OCI-LY7 (cell line): ENCODE measurements at regions not wholly inside any gene's neighbourhood (a gene's known extent, or its start where the extent isn't known, plus 50 kb on each side); places are given as distances from the start of the nearest gene placed in this dataset.

Experiments used
- BruUV-seq: library from RNA; stranded (reverse); fragments of 400-500 nt; replicated peaks from 2 replicates; lab custom pipeline; 2021; lab: Mats Ljungman, UMichigan
- CTCF ChIA-PET: fragments of 300-600 bp; sonication (Branson Sonifier 250); formaldehyde crosslinking; loops from one replicate; lab custom pipeline; 2022; ENCODE audit warnings: antibody characterized with exemption; ENCODE audit not compliant: unreplicated experiment; lab: Charles Lee
- POLR2A ChIA-PET: fragments of 300-600 bp; sonication (Branson Sonifier 250); formaldehyde crosslinking; loops from one replicate; lab custom pipeline; 2022; ENCODE audit warnings: antibody characterized with exemption; lab: Charles Lee
- DNase-seq: peaks from one replicate; pipeline ENCODE4 v3.0.0-alpha.2; 2015; ENCODE audit warnings: low spot score
- H2AFZ ChIP-seq: fragments of 200-600 bp; sonication (generic), shearing (Covaris generic); 2 replicates; pipeline ENCODE4 v1.6.1; 2014; ENCODE audit warnings: mild to moderate bottlenecking, antibody characterized with exemption, low read length, moderate library complexity
- H3K27ac ChIP-seq: fragments of 200-600 bp; sonication (generic); 2 replicates; pipeline ENCODE4 v1.5.1; 2014; ENCODE audit warnings: mixed run types, low read depth, mild to moderate bottlenecking, moderate library complexity, low read length, inconsistent platforms; ENCODE audit not compliant: poor library complexity, severe bottlenecking
- H3K36me3 ChIP-seq: fragments of 200-600 bp; sonication (generic); 2 replicates; pipeline ENCODE4 v1.6.1; 2014; ENCODE audit warnings: mild to moderate bottlenecking, antibody characterized with exemption, low read length, moderate library complexity, mixed read lengths; ENCODE audit not compliant: insufficient read depth
- H3K4me1 ChIP-seq: fragments of 200-600 bp; sonication (generic); 2 replicates; pipeline ENCODE4 v1.5.1; 2014; ENCODE audit warnings: mild to moderate bottlenecking, low read length; ENCODE audit not compliant: insufficient read depth, poor library complexity, severe bottlenecking
- H3K4me2 ChIP-seq: fragments of 200-600 bp; sonication (generic); 2 replicates; pipeline ENCODE4 v1.6.1; 2014; ENCODE audit warnings: mild to moderate bottlenecking, low read length
- H3K4me3 ChIP-seq: fragments of 200-600 bp; sonication (generic); 2 replicates; pipeline ENCODE4 v1.5.1; 2014; ENCODE audit warnings: mild to moderate bottlenecking, low read depth, low read length; ENCODE audit not compliant: poor library complexity, severe bottlenecking
- H3K79me2 ChIP-seq: fragments of 200-600 bp; sonication (generic); 2 replicates; pipeline ENCODE4 v1.6.1; 2016; ENCODE audit warnings: low read depth, mild to moderate bottlenecking, low read length, moderate library complexity, mixed read lengths; ENCODE audit not compliant: insufficient read depth
- H3K9me2 ChIP-seq: fragments of 200-600 bp; sonication (generic); 2 replicates; pipeline ENCODE4 v1.6.1; 2016; ENCODE audit warnings: mild to moderate bottlenecking, low read length, mixed read lengths; ENCODE audit not compliant: insufficient read depth
- H3K9me3 ChIP-seq: fragments of 200-600 bp; sonication (generic); 2 replicates; pipeline ENCODE4 v1.6.1; 2014; ENCODE audit warnings: mild to moderate bottlenecking, mixed run types, low read length, mixed read lengths
- H4K20me1 ChIP-seq: fragments of 200-600 bp; sonication (generic); 2 replicates; pipeline ENCODE4 v1.6.1; 2014; ENCODE audit warnings: mild to moderate bottlenecking, antibody characterized with exemption, low read length, moderate library complexity, mixed read lengths; ENCODE audit not compliant: insufficient read depth
- EZH2phosphoT487 ChIP-seq: fragments of 200-600 bp; sonication (generic); IDR thresholded peaks from 2 replicates; pipeline ENCODE4 v1.6.1; 2018; ENCODE audit warnings: low read depth, borderline replicate concordance, mild to moderate bottlenecking, mixed run types, antibody characterized with exemption, low read length, moderate library complexity, mixed read lengths
- intact Hi-C: fragments of 100-400 bp; cut with micrococcal nuclease; formaldehyde crosslinking; loops from one replicate; pipeline ENCODE4 v1.10.0; 2022; ENCODE audit not compliant: unreplicated experiment
- TF ChIP-seq, protein P1 (sequence below): fragments of 200-600 bp; sonication (generic); conservative IDR thresholded peaks from 2 replicates; pipeline ENCODE4 v1.5.1; 2014; ENCODE audit warnings: mild to moderate bottlenecking, antibody characterized with exemption, low read length, moderate library complexity, mixed read lengths

- no peak for TF ChIP-seq EZH2phosphoT487
- TF ChIP-seq, protein P1, sequence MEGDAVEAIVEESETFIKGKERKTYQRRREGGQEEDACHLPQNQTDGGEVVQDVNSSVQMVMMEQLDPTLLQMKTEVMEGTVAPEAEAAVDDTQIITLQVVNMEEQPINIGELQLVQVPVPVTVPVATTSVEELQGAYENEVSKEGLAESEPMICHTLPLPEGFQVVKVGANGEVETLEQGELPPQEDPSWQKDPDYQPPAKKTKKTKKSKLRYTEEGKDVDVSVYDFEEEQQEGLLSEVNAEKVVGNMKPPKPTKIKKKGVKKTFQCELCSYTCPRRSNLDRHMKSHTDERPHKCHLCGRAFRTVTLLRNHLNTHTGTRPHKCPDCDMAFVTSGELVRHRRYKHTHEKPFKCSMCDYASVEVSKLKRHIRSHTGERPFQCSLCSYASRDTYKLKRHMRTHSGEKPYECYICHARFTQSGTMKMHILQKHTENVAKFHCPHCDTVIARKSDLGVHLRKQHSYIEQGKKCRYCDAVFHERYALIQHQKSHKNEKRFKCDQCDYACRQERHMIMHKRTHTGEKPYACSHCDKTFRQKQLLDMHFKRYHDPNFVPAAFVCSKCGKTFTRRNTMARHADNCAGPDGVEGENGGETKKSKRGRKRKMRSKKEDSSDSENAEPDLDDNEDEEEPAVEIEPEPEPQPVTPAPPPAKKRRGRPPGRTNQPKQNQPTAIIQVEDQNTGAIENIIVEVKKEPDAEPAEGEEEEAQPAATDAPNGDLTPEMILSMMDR: no peak
- Histone ChIP-seq H3K9me2 (no peaks in the 10 kb centered on the region), H2AFZ (no peak overlapping the region; the same call in 1 of the 2 replicates), H3K9me3 (no peaks in the 10 kb centered on the region), H3K27ac (no peak overlapping the region), H3K4me2 (no peak overlapping the region), H3K79me2 (no peaks in the 10 kb centered on the region), H3K36me3 (no peaks in the 10 kb centered on the region), H4K20me1 (no peaks in the 10 kb centered on the region), H3K4me1 (peaks cover 20% of the 10 kb centered on the region), H3K4me3 (no peak overlapping the region)
- no peak for DNase-seq
- no TSS peak for BruUV-seq
- ChIA-PET CTCF (no interaction called here), POLR2A (interaction anchor here (0.6 to 1.4 kb wide), 5 partner anchors 13 to 81 kb away, joined by 3 to 5 read pairs (median 3); no protein-coding TSS in a partner anchor)
- intact Hi-C loops: no loop called here
Measured at GRCh38 chr4:81571105-81571504, 99.4 kb upstream of the RASGEF1B start.

DNA sequence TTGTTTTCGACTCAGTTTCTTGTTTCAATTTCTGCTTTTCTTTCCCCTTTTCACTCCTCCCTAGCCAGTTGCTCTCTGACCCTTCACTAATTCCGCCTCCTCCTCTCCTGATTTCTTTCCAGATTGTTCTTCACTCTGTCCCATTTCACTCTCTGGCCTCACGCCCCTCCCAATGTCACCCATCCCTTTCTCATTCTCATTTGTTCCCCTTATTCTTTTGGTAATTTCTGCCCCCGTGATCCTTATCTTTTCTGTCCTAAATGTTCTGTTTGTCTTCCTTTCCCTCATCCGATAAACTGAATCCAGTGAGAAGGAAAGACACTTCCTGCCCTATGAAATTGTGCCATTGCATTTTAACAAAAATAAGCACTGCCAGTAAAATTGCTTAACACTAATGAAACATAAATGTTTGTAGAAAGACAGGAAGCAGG, 94.5 kb upstream of the RASGEF1B start:
- ChIA-PET POLR2A (interaction anchor here (0.6 to 3.1 kb wide), 3 partner anchors 12 to 1405 kb away, joined by 3 to 17 read pairs (median 7); no protein-coding TSS in a partner anchor), CTCF (no interaction called here)
- intact Hi-C loops: no loop called here
- H4K20me1 ChIP-seq: no peaks in the 10 kb centered on the region
- no peaks in the 10 kb centered on the region for H3K79me2 ChIP-seq
- H3K36me3 ChIP-seq: no peaks in the 10 kb centered on the region
- H3K4me3 ChIP-seq: peak overlapping the region; percentile 48
- H3K9me3 ChIP-seq: no peaks in the 10 kb centered on the region
- TF ChIP-seq EZH2phosphoT487: no peak
- TF ChIP-seq, protein P1: no peak
- no peak for DNase-seq
- H3K4me1 ChIP-seq: peaks cover 62% of the 10 kb centered on the region
- H2AFZ ChIP-seq: peak overlapping the region; percentile 97
- H3K27ac ChIP-seq: peak overlapping the region; percentile 43
- BruUV-seq: no TSS peak
- peak overlapping the region; percentile 86 for H3K4me2 ChIP-seq
- H3K9me2 ChIP-seq: no peaks in the 10 kb centered on the region

DNA sequence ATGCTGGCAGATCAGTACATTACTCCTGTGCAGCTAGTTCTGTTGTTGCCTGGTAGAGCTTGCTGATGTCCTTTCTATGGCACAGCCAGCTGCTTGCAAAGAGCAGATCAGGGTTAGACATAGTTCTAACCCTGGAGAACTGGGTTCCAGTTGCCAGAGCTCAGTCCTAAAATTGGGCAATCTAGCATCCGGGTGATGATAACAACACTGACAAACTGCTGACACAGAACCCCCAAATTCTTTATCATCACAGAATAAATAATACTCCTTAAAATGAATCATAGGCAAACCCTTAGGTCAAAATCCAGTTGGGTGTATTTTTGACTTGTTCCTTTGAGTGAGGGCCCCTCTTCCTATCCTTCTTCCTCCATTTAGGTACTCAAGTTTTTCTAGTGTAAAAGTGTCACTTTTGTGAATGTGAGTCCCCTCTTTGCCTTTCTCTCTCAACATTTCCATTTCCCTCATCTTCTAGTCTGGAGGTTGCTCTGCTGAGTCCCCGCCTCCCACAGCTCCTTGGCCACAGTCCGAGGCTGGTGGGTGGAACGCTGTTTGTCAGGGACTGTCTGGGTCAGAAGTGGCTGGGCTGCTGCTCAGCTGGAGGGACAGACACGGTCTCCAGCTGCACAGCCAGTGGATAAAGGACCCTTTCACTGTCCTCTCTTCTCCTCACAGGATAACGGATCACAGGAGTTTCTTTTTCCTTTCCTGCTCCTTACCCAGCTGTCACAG, 93.6 kb upstream of the RASGEF1B start:
- peaks cover 69% of the 10 kb centered on the region for H3K4me1 ChIP-seq
- no peaks in the 10 kb centered on the region for H3K79me2 ChIP-seq
- peak; percentile 37 for DNase-seq
- intact Hi-C loops: loop anchor here (2.0 kb wide), 1 partner anchor 69 kb away; no protein-coding TSS in a partner anchor
- no peaks in the 10 kb centered on the region for H3K9me3 ChIP-seq
- peak overlapping the region; percentile 86 for H3K4me2 ChIP-seq
- H4K20me1 ChIP-seq: no peaks in the 10 kb centered on the region
- TF ChIP-seq EZH2phosphoT487: no peak
- TF ChIP-seq, protein P1: no peak
- no peaks in the 10 kb centered on the region for H3K9me2 ChIP-seq
- H3K27ac ChIP-seq: peak overlapping the region; percentile 43
- peak overlapping the region; percentile 48 for H3K4me3 ChIP-seq
- no peaks in the 10 kb centered on the region for H3K36me3 ChIP-seq
- no TSS peak for BruUV-seq
- CTCF ChIA-PET: no interaction called here
- peak overlapping the region; percentile 97 for H2AFZ ChIP-seq
- POLR2A ChIA-PET: interaction anchor here (0.6 to 3.1 kb wide), 11 partner anchors 8 to 1843 kb away, joined by 3 to 17 read pairs (median 3); no protein-coding TSS in a partner anchor
